HK-2 (cell line): ENCODE measurements at regions not wholly inside any gene's neighbourhood (a gene's known extent, or its start where the extent isn't known, plus 50 kb on each side); places are given as distances from the start of the nearest gene placed in this dataset.
"Not testable (repeated sequence)": the region's sequence is repeated elsewhere in the genome, so short reads cannot be mapped to it uniquely, and the experiment has no call there.

Experiments
- DNase-seq: peaks from one replicate; pipeline ENCODE4 v3.0.0-alpha.2; 2018; ENCODE audit not compliant: unreplicated experiment

DNA sequence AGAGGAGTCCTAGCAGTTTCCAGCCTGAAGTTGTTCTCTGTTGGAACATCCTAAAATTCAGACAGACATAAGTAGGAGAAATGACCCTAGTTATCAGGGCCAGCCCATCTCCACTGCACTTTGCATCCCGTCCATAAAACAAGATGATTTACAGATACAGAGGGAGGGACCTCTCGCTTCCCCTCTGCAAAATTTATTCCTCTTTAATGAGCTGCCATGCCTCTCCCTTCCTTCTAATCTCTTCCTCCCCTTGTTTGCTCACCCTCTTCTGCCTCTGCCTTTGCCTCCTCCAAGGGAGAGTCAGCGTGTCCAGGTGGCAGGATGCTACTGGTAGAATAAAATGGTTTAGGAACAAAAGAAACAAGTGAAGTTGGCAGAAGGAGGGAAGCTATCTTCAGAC lies 351.3 kb downstream of the SOX9 start:
- DNase-seq, result no peak

DNA sequence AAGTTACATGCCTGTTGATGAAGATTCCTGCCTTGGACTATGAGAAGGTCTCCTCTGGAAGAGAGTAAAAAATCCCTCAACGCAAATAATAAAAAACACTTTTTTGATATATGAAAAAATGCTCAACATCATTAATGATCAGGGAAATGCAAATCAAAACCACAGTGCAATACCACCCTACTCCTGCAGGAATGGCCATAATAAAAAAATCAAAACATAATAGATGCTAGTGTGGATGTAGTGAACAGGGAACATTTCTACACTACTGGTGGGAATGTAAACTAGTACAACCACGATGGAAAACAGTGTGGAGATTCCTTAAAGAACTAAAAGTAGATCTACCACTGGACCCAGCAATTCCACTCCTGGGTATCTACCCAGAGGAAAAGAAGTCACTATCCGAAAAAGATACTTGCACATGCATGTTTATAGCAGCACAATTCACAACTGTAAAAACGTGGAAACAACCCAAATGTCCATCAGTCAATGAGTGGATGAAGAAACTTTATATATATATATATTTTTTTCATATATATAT lies 352.1 kb downstream of the SOX9 start:
- DNase-seq, result not testable (repeated sequence)

DNA sequence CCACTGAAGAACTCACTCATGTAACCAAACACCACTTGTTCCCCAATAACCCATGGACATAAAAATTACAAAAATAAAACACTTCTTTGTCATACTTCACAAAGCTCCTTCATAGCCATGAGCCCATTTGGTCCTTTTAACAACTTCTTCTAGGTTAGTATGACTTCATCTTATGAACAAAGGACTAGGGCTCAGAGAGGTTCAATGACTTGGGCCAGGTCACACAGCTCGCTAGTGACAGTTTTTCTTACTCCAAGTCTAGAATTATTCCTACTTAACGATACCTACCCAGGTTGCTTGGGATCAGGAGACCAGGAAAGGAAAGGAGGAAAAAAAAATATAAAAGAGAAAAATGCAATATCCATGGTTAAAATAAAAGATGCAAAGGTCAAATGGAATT lies 353.4 kb downstream of the SOX9 start:
- no peak for DNase-seq

DNA sequence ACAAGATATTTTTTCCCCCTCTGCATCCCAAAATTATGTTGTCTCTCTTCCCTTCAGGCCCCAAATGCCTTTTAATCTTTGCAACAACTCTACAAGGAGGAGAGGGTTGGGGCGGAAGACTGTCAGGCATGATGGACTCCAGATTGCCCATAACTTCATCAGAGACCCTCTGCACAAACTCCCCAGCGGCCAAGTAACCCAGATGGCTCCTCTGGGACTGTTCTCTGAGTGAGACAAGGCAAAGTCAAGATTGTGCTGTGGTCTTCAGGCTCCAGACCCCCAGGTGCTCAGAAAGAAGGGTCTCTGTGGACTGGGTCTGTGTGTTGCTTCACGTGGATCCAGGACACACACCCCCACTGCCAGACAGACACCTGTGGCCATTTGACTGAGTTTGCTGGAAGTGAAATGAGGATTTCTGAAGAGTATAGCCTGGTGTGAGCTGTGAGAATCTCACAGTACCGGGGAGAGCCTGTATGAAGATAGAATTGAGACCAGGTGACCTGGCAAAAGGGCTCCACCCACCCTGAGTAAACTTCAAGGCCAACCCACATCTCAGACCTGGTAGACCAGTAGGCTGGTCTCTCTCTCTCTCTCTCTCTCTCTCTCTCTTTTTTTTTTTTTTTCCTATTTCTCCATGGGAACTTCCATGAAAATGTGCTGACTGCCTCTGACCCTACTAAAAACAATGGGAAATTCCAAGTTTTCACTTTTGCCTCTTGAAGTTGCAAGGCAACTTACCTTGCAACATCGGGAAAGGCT lies 354.1 kb downstream of the SOX9 start:
- no peak for DNase-seq

DNA sequence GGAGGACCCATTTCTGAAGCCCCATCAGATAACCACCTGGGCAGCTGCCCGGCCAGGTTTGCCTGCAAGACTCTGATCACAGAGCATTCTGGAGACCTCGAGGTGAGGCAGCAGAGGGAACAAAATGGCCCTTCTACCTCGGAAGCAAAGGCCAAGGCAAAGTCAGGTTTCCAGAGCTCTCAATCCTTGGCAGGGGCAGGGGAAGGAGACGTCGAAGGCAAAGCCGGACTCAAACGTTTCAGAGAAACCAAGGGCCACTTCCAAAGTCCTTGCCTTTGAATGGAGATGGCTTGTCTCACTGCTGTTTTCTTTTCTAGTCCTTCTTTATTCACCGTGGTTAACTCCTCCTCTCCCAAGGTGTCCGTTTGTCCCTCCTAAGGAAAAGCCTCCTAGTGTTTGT lies 355.3 kb downstream of the SOX9 start:
- DNase-seq, result no peak

DNA sequence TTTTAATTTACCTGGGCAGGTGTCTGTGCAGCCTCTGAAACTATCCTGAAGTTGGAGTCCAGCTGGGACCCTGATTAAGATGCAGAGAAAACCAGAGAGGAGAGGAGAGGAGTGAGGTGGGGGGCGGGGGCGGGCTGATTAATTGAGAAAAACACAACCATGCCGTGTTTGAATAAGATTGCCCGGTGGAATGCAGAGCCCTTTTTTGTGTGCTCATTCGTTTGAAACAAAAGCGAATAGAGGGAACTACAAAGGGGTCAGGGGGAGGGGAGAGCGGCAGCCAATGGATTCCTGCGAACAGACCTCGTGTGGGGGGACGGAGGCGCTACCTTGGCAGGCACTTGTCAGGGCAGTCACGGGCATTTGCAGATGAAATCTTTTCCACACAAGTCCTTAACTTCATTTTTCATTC lies 355.8 kb downstream of the SOX9 start:
- no peak for DNase-seq

DNA sequence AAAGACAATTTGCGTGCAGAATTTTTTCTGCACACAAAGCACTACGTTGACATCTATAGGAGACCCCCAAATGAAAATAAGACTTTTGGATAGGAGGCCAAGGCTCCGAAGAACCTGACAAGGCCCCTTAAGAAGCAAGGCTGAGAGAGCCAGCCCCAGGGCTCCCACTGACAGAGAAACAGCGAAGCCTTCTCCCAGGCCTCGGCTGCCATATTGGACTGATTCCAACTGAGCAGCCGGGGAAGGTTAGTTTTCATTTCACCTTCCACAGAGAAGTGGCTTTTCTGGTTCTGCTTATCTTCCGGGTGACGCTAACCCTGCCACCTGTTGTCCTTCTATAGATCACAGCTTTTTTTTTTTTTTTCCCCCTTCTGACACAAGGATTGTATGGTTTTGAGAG lies 356.7 kb downstream of the SOX9 start:
- DNase-seq, result no peak

DNA sequence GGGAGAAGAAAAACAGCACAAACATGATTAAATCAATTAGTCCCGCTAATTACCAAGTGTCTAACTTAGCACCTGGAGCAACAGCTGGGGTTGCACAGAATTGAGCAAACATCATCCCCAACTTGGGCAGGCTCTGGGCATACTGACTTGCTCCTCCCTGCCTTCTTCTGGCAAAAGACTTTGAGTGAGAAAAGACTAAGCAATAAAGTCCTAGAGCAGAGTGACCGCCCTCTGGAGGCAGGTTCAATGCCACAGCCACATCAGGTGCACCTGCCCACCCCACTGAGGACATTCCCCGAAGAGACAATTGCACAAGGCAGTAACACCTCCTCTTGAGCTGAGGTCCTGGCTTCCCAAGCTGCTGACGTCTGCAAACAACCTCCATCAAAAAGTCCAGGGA lies 358.3 kb downstream of the SOX9 start:
- no peak for DNase-seq

DNA sequence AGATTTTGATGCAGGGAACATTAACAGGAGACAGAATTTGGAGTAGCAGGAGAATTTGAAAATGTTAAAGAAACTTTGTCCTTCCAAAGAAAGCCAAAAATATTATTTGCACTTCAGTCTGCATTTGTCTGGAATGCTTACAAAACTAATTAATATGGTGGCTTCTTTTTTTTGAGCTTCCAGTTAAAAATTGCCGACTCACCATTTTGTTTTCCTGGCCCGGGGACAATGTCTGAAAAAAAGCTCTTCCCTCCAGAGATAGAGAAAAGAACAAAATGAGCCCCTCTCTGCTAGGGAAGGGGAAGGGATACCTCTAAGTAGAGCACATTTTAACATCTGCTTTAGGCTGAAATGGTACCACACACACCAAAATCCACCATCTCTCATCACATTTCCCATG lies 360.8 kb downstream of the SOX9 start:
- no peak for DNase-seq

DNA sequence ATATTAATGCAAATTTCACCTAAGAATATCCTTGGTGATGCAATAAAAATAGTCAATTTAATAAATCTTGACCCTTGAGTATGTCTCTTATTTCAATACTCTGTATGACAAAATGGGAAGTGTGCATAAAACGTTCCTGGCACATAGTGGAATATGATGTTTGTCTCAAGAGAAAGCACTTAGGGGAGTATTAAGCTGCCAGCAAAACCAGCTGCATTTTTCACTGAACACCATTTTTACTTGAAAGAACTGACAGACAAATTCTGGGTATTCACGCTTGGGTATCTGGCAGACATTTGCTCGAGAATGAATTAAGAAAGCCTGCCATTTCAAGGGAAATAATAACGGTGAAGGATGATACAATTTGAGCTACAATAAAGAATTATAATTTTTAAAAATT lies 364.8 kb downstream of the SOX9 start:
- DNase-seq, result no peak

DNA sequence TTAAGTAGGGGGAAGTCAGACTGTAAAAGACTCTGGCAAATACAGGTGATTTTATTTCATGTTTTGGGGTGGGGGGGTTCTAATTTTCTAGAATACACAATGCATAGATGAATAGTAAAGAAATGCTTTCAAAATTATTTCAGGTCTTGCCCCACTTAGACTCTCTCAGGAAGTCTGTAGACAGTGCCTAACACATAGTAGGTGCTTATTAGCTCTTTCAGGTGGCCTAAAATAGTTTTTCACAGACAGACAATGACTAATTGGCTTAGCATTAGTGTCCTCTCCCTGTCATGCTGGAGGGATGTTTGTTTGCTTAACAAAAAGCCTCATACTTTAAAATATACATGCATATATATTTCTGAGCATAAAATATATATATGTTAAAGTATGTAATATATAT lies 366.0 kb downstream of the SOX9 start:
- DNase-seq, result no peak

DNA sequence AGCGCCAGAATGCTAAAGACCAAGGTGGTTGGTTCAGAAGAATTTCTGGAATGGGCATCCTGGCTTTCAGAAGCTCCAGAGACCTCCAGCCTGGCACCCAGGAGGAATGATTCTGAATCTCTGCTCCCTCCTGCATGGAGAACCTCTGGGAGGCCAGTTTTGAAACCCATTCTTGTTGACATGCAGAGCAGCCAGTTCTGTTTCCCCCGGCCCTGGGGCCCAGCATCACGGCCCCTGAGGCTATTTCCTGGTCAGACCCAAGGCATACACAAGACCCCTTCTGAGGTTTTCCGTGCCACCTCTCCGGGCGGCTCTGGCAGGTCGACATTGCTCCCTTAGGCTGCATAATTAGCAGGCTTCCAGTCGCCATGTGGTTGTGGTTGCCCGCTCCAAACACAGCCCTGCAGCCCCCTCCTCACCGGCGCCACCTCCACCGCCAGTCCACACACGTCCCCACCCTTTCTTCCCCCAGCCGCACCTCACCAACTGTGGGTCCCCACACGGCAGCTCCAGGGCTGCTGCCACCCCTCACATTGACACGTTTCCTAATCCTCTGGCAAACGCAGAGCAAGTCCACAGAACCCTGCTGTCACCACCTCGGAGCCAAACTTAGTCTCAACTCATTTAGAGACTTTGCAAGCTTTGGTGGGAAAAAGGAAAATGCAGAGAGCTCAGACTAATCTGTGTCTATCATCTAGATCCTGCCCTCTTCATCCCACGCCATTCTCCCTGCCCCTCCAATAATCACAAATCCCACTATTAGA lies 367.1 kb downstream of the SOX9 start:
- no peak for DNase-seq

DNA sequence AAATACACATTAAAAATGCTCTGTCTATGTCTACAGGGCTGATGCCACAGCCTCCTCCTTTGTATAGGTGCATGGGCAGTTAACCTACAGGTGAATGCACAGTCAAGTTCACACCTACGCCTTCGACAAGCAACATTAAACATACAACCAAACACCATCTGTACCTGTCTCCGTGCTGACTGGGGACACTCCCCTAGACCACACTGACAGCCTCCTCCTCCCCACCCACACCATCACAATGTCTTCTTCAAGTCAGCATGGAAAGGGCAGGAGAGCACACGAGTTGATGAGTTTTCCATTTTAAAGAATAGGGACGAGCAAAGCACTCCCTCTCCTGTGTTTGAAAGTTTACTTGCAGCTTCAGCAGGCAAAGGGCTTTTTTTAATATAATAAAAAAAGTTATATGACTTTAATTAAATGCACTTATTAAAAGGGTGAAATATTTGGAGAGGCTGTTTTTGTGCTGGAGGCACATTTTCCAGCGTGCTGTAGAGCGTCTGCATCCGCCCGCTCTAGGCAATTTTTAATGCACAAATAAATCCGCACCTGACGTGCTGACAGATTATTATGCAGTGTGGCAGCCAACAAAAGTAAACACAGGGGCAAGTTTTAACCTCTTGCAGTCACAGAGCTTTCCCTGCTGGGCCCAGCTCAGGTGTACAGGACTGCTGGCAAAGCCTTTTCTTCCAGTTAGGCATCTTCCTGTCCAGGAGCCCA lies 367.9 kb downstream of the SOX9 start:
- DNase-seq, result no peak

DNA sequence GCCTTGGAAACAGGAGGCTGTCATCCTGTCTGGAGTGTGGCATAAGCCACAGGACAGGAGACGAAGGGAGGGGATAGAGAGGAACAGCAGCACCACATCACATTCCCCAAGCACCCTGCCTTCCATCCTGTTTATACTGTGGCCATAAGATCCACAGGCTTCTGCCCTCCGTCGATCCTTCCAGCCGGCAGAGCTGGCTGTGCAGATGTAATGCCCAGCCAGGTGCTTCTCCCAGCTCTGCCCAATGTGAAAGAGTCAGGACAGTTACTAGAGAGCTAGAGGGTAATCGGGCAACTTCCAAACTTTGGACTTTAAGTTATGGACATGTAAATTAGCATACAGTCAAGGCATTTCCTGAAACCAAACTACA lies 368.4 kb downstream of the SOX9 start:
- DNase-seq, result no peak

DNA sequence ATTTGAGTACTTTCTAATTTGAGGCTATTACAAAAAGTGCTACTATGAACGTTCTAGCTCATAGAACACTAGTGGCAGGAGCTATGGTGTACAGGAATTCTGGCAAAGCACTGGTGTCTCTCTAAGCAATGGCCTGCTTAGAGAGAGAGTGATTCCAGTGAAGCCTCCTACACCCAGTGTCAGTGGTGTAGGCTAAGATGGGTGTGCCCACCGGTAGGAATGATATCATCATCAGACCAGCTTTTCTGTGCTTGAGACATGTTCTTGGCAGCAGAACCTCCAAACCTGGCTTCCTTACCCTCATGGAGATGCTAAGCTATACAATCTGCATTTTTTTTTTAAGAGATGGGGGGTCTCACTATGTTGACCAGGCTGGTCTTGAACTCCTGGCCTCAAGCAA lies 370.3 kb downstream of the SOX9 start:
- no peak for DNase-seq

DNA sequence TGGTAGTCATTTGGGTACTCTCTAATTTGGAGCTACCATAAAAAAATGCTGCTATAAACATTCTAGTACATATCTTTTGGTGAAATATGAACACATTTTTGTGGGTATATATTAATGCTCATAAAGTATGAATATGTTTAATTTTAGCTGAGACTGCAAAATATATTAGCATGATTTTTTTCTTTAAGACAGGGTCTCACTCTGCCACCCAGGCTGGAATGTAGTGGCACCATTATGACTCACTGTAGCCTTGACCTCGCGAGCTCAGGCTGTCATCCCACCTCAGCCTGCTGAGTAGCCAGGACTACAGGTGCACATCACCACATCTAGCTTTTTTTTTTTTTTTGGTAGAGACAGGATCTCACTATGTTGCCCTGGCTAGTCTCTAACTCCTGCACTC lies 371.7 kb downstream of the SOX9 start:
- no peak for DNase-seq

DNA sequence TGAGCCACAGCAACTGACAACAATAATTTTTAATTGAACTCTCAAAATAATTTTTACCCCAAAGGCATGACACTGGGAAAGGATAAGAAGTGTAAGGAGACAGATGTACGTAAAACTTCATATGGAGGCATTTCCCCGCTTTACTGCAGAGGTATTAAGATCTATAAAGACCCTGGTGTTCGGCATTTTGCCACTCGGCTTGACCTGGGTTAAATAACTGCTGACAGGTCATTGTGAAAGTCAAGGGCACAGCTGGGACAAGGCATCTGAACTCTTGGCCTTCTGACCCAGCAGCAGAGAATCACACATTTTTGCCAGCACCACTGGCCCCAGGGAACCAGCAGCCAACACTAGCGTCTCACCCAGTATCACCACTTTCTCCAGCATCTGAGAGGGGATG lies 372.1 kb downstream of the SOX9 start:
- no peak for DNase-seq

DNA sequence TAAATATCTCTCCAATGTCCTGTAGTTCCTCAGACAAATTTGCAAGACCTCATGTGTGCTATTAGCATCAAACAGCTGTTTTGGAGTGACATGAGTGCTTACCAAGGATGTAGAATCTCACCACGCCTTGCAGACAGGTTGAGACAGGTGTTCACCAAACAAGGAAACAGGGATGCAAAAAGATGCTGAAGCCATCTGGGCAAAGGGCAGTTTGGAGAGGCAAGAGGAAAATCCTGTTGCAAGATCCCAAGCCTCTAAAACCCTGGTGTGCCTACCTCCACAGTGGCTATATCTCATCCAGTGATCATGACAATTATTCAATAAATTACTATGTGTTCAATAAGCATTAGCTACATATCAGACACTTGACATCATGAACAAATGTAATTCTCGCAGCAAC lies 373.7 kb downstream of the SOX9 start:
- DNase-seq, result no peak

DNA sequence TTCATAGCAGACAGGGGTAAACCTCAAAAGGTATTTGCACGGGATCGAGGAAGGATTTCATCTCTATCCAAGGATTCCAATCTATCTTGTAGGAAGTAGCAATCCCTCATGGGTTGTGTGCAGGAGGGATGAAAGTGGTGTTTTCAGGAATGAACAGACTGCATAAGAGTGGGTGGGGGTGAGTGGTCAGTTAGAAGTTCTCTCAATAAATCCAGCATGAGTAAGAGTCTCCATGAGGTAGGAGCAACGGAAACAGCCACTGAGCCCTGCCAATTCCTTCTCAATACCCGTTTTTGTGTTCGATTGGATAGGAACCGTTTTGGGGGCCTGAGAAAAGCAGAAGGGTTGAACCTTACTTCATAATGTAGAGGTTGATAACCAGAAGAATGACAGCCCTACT lies 375.6 kb downstream of the SOX9 start:
- no peak for DNase-seq

DNA sequence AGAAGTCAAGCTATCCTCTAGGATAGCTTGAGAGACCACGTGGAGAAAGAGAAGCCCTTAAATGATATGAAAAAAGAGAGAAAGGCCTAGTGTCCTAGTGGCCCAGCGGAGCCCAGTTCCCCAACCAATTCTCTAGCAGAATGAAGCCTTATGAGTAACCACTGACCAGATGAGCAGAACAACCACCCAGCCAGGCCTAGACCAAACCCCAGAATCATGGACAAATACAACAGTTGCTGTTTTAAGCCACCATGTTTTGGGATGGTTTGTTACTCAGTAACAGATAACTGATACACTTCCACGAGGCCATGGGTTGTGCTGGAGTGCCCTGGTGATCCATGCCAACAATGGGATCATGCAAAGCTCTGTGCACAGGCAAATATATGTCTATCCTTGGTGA lies 377.1 kb downstream of the SOX9 start:
- DNase-seq, result no peak

DNA sequence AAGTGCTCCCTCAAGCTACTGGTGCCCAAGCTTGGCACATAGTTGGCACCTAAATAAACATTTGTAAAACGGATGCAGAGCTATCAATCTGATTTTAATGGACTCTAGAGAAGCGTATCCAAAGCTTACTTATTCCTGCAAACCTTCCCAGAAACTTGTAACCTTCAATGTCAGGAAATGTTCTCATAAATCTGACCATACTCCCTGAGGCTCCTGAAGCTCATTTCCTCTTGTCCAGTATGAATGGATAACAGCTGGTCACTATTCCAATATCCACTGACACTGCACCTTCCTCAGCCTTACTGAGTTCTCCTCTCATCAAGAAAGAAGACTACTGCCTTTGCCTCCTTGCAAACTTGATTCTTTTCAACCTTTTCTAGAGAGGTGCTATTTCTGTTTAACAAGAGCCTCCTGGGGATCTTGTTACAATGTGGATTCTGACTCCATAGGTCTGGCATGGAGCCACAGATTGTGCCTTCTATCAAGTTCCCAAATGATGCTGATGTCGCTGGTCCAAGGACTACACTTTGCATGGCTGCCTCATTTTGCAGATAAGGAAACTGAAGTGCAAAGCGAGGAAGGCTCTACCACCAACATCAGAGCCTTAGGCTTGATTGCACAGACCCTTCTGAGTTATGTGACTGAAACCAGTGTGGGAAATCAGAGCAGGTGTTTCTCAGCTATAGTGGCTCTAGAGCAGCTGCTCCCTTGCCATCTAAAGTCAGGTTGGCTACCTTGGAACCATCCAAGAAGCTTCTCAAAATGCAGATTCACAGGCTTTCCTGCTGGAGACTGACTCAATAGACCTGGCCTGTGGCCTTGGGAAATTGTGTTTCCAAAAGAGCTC lies 377.8 kb downstream of the SOX9 start:
- DNase-seq, result no peak
